ENCODE measurements at regions not wholly inside any gene's neighbourhood (a gene's known extent, or its start where the extent isn't known, plus 50 kb on each side); places are given as distances from the start of the nearest gene placed in this dataset.
"Not testable (repeated sequence)": the region's sequence is repeated elsewhere in the genome, so short reads cannot be mapped to it uniquely, and the experiment has no call there.

DNA sequence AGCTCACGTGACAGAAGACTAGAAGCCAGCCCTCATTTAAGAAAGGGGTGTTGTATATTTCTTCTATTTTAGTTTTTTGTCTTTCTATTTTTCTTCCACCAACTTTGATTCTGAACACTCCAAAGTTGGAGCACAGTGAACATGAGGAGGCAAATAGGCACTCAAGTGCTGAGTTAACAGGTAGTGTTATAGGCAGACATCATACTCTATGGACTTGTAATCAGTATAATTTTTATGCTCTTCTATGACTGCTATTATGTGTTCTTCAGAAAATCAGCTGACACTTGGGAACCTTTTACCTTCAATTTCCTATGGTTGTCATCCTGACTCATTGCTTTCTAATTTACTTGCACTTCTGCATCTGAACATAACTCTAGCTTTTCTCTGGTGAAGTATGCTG is 396.3 kb upstream of the EYS start:
- Histone ChIP-seq H3K27ac (no peak overlapping the region), H3K4me1 (ENCODE audit: control insufficient read depth in 1 of 2, low read depth in 2 of 2) (no peaks in the 10 kb centered on the region), H3K9me3 (no peaks in the 10 kb centered on the region), H3K36me3 (no peaks in the 10 kb centered on the region), H3K4me3 (no peak overlapping the region), H3K27me3 (replicated peaks; ENCODE audit: insufficient read depth) (no peaks in the 10 kb centered on the region)
- no peak for TF ChIP-seq CTCF (IDR thresholded peaks at IDR 0.05)
- ATAC-seq (ENCODE audit: insufficient number of reproducible peaks, low FRiP score, low read depth) (no peak), DNase-seq (ENCODE audit: low spot score) (no peak)

- Histone ChIP-seq H3K27ac (no peak overlapping the region), H3K36me3 (no peaks in the 10 kb centered on the region), H3K4me3 (no peak overlapping the region), H3K9me3 (no peaks in the 10 kb centered on the region), H3K27me3 (replicated peaks; ENCODE audit: insufficient read depth) (no peaks in the 10 kb centered on the region), H3K4me1 (ENCODE audit: control insufficient read depth in 1 of 2, low read depth in 2 of 2) (no peaks in the 10 kb centered on the region)
- ATAC-seq (ENCODE audit: insufficient number of reproducible peaks, low FRiP score, low read depth) (no peak), DNase-seq (ENCODE audit: low spot score) (no peak)
- no peak for TF ChIP-seq CTCF (IDR thresholded peaks at IDR 0.05)
These were observed 389.7 kb upstream of the EYS start for GRCh38 chr6:66096679-66097078.

DNA sequence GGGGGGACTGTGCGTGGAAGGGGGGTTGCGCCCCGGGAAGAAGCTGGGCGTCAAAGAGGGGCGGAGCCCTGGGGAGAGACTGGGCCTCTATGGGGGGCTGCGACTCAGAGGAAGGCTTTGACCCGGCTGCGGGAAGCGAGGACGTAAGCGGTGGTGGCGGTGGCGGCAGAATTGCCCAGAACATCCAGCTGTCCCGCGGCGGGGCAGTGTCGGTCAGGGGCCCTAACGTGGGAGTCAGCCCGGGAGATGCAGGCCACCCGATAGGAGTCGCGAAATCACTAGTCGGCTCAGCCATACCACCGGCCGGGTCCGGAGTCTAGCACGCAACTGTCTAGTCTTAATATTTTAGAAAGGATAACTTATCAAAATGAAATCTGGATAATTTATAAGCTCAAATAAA is 387.6 kb upstream of the EYS start:
- H3K9me3 ChIP-seq: no peaks in the 10 kb centered on the region
- no peak for DNase-seq (ENCODE audit: low spot score)
- no peak overlapping the region for H3K4me3 ChIP-seq
- H3K27me3 ChIP-seq (replicated peaks; ENCODE audit: insufficient read depth): no peaks in the 10 kb centered on the region
- no peaks in the 10 kb centered on the region for H3K36me3 ChIP-seq
- ATAC-seq (ENCODE audit: insufficient number of reproducible peaks, low FRiP score, low read depth): no peak
- no peak overlapping the region for H3K27ac ChIP-seq
- TF ChIP-seq CTCF (IDR thresholded peaks at IDR 0.05): no peak
- no peaks in the 10 kb centered on the region for H3K4me1 ChIP-seq (ENCODE audit: control insufficient read depth in 1 of 2, low read depth in 2 of 2)

GRCh38 chr6:66092306-66092705 is 385.3 kb upstream of the EYS start:
- H3K36me3 ChIP-seq; DNase-seq (ENCODE audit: low spot score); H3K4me1 ChIP-seq (ENCODE audit: control insufficient read depth in 1 of 2, low read depth in 2 of 2); H3K27ac ChIP-seq; H3K4me3 ChIP-seq; ATAC-seq (ENCODE audit: insufficient number of reproducible peaks, low FRiP score, low read depth); H3K9me3 ChIP-seq; H3K27me3 ChIP-seq (replicated peaks; ENCODE audit: insufficient read depth): not testable (repeated sequence)

GRCh38 chr6:66086532-66086931 is 379.5 kb upstream of the EYS start:
- DNase-seq (ENCODE audit: low spot score): no peak
- TF ChIP-seq CTCF (IDR thresholded peaks at IDR 0.05): no peak
- no peaks in the 10 kb centered on the region for H3K4me1 ChIP-seq (ENCODE audit: control insufficient read depth in 1 of 2, low read depth in 2 of 2)
- peaks cover 4% of the 10 kb centered on the region for H3K9me3 ChIP-seq
- no peak overlapping the region for H3K27ac ChIP-seq
- ATAC-seq (ENCODE audit: insufficient number of reproducible peaks, low FRiP score, low read depth): no peak
- no peak overlapping the region for H3K4me3 ChIP-seq
- H3K36me3 ChIP-seq: no peaks in the 10 kb centered on the region
- H3K27me3 ChIP-seq (replicated peaks; ENCODE audit: insufficient read depth): no peaks in the 10 kb centered on the region

DNA sequence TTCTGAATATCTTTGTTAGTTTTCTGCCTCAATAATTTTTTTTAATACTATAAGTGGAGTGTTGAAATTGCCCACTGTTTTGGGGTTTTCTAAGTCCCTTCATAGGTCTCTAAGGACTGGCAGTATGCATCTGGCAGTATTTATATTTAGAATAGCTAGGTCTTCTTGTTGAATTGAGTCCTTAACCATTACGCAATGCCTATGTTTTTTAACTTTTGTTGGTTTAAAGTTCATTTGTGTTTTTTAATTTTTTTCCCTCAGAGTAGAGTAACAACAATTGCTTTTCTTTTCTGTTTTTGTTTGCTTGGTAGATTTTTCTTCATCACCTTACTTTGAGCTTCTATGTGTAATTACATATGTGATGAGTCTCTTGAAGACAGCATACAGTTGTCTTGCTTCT is 375.9 kb upstream of the EYS start:
- H3K9me3 ChIP-seq: peaks cover 4% of the 10 kb centered on the region
- H3K4me1 ChIP-seq (ENCODE audit: control insufficient read depth in 1 of 2, low read depth in 2 of 2): no peaks in the 10 kb centered on the region
- H3K4me3 ChIP-seq: no peak overlapping the region
- H3K27ac ChIP-seq: no peak overlapping the region
- no peaks in the 10 kb centered on the region for H3K36me3 ChIP-seq
- no peaks in the 10 kb centered on the region for H3K27me3 ChIP-seq (replicated peaks; ENCODE audit: insufficient read depth)
- TF ChIP-seq CTCF (IDR thresholded peaks at IDR 0.05): no peak
- DNase-seq (ENCODE audit: low spot score) (no peak), ATAC-seq (ENCODE audit: insufficient number of reproducible peaks, low FRiP score, low read depth) (no peak)

Measured in thoracic aorta (tissue), 2 donors.